ENCODE measurements at regions not wholly inside any gene's neighbourhood (a gene's known extent, or its start where the extent isn't known, plus 50 kb on each side); places are given as distances from the start of the nearest gene placed in this dataset.
"Not testable (repeated sequence)": the region's sequence is repeated elsewhere in the genome, so short reads cannot be mapped to it uniquely, and the experiment has no call there.

DNA sequence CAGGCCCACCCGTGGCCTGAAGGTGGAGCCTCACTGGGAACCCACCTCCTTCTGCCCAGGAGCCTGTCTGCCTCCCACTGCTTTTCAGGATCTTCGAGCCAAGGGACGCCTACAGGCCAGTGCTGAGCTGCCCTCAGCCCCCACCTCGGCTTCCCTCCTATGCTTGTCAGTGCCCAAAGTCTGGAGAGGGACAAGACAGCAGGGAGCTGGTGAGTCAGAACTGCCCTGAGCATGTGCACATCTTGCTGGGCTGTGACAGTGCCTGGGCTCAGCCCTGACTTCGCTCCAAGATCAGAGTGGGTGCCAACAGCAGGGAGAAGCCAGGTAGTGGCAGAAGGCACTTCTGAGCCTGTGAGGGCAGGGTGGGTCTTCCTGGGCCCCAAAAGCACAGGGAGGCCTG, 286.8 kb downstream of the AEBP2 start:
- no peak for DNase-seq

DNA sequence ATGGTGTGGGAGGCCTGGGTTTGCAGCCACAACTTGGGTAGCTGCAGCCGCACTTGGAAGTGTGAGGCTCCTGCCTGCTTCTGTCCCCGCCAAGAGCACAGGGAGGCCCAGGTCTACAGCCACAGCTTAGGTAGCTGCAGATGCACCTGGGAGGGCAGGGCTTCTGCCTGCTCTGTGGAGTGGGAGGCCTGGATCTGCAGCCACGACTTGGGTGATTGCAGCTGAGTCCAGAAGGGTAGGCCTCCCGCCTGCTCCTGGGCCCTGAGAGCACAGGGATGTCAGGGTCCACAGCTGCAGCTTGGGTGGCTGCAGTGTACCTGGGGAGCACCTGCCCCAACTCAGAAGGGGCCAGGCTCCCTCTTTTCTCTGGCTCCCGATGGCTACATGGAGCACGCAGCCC, 287.3 kb downstream of the AEBP2 start:
- DNase-seq, result no peak

DNA sequence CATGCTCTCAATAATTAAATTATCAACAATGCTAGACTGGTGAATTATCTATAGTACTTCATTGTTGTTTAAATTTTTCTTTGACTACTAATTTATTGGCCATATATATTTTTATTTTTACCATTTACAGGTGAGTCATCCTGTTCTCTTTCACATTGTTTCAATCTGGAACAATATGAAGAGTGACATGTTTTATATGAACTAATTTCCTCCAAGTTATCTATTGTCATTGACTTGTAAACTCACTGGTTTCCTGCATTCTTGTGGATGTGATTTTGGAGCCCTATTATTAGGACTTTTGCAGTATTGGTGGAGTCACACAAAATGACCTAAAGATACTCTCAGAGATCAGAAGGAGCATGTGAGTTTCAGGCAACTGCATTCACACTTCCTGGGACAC, 297.7 kb downstream of the AEBP2 start:
- no peak for DNase-seq

DNA sequence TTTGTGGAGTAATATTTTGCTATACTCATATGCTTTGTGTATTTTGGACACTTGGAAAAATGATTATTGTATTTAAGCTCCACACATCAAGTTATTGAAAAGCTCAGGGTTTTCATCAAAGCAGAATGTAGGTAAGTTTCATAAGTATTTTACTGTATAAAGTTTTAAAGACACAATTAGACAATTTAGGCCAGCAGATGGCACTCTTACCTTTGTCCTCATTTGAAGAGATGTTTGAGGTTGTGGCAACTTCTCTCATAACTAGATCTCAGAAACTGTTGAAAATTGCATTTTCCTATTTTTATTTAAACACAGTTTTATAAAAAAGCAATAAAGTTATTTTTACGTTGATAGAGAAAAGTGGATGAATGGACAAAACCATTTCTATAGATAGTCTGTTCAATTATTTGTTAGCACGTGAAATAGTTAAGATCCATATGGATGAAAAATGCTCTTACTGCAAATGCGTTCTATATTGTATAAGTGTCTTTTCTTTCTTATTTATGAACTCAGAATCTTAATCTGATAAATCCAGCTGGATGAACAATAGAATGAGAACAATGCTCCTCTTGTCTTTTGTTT, 300.0 kb downstream of the AEBP2 start:
- DNase-seq, result no peak

DNA sequence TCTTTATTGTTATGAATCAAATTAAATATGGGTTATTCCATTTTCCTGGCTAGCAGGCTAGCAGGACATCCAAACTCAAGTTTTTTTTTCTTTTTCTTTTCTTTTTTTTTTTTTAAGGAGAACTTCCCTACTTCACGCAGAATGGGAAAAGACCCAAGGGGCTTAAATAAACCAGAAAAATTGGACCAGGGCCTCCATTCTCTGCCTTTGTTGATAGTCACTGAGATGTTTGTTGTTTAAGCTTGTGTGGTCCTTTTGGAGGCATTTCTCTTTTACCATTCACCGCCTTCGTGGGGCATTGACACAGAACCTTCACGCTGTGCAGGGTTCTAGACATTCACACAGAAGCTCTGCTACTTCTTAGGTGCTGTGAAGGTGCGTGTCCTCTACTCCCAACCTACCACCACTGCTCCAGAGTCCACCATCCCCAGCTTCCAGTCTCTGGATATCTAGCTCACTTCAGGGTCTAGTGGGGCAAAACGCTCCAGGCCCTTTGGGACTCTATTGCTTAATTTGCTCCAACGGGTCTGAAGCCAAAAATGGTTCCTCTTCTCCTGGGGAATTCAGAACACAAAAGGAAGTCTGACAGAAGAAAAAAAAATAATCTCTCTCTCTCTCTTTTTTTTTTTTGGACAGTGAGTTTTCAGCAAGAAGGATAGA, 301.3 kb downstream of the AEBP2 start:
- no peak for DNase-seq

DNA sequence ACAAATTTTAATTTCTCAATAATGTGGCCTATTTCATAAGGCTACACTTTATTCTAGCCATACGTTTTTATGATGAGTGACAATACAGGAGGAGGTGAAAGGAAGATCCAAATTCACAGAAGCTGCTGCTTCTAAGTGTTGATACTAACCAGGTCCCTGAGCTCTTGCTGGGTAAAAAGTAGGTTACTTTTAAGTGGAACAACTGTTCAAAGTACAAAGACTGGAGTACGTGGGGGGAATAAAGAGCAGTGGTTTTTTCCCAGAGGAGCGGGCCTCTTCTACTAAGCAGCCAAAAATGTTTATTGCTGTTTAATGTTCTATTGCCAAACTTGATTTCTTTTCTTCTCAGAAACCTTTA, 301.8 kb downstream of the AEBP2 start:
- no peak for DNase-seq

DNA sequence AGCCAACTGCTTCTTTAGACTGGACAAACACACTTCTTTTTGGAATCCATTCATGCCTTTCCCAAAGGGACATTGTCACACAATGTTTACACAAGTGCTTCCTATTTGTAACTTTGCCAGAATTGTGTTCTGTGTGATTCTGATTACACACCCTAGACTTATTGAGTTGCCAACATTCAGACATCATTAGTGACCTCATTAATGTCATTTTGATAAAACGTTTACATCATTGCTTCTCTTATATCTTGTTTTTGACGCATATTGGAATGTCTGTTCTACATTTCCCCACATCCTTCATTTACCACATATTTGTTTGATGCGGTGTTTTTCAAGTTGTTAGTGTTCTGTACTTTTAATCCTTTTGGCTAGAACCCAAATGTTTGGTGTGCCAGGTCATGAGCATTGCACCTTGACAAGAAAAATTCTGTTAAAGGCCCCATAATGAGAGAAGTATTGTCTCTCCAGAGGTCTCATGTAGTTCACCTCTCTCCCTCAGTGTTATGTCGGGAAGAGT, 305.5 kb downstream of the AEBP2 start:
- DNase-seq, result no peak

DNA sequence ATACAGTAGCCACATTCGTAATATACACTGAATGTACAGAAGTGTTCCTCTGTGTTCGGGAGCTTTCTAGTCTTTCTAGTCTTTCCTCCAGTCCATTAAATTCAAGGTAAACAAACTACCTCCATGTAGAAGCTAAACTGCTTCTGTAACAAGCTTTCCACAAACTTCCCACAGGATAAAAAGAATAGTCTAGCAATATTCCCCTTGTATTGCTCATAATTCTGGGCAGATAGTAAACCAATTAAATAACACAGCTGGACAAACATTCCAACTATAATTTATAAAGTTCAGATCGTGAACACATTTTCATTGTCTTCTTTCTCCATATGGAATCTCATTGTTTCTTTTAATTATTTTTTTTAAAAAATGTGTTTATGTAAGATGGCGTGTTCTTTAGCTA, 307.2 kb downstream of the AEBP2 start:
- DNase-seq, result no peak

DNA sequence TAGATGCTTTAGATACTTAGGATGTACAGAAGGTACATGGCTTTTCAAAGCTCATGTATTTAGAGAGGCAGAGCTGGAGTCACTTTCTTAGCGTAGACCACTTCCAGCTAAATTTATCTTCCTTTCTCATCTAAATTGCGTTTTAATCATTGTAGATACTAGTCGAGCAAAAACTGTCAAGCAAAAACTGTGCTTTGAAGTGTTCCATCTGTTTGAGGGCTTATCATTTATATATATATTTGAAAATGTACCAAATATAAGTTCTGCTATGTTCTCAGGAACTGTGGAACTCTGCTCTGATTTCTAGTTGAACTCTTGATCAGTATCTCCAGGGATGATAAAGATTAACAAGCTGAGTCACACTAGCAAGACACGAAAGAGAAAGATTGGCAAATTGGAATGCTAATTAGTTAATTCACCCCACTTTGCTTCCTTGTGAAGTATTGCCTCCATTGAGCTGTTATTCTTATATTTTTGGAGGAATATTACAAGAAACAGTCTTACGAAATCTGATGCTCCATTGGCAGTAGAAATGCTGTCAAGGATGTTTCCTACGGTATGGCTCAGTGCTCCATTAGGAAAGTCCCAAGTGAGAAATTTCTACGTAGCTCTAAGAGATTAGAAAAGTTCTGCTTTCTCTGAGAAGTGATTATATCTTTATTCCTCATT, 310.7 kb downstream of the AEBP2 start:
- no peak for DNase-seq

DNA sequence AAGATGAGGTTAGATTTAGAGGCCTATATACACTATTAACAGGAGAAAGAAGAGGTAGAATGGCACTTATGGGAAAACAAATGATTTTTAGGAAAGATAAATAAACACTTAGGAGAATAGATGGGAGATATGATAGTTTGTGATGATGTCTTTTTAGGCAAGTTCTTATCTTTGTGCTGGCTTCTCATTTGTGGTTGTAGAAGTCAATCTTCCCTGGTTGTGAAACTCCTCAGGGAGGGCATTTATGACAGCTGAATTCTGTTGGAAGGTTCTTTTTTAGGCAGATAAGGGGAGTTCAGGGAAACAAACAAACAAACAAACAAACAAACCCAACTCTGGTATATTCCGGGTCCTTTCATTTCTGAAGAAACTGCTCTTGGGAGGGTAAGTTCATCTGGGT, 311.8 kb downstream of the AEBP2 start:
- DNase-seq, result no peak

DNA sequence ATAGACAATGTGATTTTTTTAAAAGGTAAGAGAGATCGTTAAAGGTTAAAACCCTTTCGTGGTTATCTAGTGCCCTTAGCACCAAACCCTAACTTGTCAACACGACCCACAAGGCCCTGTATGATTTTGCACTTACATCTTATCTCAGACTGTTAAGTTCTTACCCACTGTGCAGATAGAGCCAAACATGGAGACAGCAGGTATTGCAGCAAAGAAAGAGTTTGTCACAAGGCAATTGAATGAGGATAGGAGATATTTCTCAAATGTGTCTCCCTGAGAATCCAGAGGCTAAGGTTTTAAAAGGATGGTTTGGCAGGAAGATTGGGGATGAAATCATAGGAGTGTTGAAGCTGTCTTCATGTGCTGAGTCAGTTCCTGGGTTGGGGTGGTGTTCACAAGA, 313.4 kb downstream of the AEBP2 start:
- DNase-seq, result no peak

DNA sequence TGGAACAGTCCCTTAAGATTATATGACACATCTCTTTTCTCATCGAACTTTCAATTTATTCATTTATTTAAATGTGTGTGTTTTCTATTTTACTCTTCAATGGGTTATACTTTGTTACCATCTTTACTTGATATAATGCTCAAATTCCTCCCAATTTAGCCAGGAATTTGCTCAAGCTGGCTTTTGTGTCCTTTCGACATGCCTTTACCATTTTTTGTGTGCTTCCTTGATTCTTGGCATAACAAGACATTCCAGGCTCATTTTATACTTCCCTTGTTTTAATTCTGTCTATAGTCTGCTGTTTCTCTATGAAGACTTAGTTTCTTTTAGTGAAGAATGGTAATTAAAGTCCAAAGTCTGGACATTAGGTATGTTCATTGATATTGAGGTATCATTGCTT, 315.8 kb downstream of the AEBP2 start:
- no peak for DNase-seq

DNA sequence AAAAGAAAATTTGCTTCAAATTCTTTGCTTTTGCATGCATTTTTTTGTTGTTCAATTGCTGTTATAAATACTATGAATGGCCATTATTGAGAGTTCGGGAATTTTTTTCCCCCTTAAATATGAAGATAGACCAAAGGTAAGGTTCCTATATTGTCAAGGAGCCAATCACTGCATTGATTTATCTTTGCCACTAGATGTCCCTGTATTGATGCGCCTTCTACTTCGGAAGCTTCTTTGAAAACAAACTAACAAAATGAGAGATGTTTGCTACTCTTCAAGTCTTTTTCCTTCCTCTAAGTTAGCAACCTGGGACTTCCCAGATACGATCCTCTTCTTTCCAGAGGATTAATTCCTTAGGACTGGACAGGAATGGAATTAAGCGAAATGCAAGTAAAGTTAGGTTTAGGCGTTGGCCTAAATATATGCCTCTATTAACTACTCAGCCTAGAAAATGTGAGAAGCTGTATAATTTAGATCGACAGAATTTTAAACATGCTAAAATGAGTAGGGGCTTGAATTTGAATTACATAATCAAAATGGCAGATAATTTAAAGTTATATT, 318.1 kb downstream of the AEBP2 start:
- DNase-seq, result no peak

DNA sequence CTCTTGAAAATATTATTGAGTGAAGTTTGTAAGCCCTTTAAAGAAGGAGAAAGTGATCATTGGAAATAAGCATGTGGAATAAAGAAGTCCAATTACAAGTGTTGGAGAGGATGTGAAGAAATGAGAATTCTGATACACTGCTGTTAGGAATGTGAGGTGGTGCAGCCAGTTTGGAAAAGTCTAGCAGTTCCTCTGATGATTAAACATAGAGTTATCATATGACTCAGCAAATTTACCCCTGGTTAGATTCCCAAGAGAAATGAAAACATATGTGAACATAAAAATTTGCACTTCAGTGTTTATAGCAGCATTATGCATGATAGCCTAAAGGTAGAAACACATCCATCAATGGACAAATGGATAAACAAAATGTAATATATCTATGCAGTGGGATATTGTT, 319.9 kb downstream of the AEBP2 start:
- no peak for DNase-seq

DNA sequence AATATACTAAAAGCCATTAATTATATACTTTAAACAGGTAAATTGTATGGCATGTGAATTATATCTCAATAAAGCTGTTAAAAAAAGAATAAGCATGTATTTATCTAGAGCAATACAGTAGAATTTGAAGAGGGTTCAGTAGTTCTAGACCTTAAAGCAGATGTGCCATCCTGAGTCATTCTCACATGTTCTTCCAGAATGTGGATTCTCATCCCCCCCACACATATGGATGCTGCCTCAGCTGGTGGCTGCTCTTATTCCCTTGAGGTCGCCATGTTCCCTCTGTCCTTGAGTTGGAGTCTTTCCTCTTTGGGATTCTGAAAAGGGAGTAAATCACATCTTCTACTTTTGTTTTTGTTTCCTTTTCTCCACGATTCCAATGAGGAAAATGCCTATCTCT, 321.3 kb downstream of the AEBP2 start:
- DNase-seq, result no peak

DNA sequence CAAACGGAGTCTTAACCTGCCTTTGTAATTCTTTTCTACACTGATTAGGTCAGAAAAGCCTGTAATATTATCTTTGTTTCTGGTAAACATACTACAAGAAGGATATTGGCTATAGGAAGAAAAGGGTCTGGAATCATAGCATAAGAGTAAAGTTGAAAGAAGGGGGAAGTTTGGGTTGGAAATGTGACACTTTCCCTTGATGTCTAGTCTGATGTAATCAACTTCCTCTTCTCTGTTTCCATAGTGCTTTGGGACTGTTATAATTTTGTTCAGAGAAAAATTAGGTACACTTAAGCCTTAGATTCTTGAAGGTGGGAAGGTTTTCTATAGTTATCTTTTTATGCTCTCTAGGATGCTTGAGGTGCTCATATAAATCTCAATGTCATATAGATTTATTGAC, 322.2 kb downstream of the AEBP2 start:
- no peak for DNase-seq

DNA sequence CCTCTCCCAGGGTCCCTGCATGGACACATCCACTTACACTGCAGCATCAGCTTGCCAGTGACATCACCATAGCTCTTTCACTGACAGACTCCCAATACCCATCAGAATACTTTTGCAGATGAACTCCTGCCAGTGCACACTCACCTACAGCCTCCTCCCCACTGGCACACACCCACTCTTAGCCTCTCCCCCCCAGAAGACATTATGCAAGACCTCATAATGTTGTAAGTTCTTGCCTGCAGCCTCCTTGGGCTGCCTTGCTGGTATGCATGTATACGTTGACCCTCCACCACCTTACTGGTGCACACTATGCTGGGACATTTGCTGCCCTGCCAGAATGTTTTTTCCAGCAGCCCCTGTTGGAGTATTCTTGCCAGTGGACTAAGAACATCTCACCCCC, 324.2 kb downstream of the AEBP2 start:
- DNase-seq, result no peak

DNA sequence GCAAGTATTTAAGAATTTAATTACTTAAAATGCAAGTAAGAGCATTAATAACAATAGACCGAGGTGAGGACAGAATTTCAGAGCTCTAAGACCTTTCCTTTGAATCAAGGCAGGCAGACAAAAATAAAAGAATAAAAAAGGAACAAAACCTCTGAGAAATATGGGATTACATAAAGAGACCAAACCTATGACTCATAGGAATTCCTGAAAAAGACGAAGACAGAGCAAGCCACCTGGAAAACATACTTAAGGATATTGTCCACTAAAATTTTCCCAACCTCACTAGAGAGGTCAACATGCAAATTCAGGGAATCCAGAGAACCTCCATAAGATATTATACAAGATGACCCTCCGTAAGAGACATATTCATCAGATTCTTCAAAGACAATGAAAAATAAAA, 325.1 kb downstream of the AEBP2 start:
- no peak for DNase-seq

DNA sequence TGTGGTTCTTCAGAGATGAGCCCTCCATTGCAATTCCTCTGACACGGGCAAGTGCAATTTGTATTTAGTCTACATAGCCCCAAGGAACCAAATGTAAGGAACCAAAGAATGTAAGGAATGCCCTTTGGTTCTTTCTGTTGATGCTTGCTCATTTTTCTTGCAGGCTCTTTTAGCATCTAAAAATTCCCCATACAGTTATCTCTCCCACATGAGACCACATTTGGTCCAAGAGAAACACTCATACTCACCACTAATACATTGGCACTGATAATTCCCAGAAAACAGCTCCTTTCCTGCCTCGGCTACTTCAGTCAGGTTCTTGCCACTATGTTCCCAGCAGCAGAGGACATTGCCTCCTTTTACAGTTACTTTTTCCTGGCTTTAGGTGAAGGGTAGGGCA, 332.6 kb downstream of the AEBP2 start:
- no peak for DNase-seq

DNA sequence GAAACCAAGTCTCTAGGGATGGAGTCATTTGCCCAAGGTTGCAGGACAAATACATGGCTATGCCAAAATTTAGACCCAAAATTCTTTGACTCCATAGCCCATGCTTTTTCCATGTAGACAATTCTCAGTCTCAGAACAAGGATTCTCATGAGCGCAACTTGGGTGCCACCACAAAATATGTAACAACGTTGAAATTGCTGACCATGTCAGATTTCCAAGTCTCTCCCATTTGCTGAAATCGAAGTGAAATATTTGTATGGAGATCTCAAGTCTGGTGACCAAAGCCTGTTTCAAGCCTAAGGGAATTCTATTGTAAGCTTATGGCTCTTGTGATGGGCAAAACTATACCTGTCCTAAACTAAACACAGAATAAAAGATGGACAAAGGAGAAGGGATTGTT, 333.5 kb downstream of the AEBP2 start:
- no peak for DNase-seq

DNA sequence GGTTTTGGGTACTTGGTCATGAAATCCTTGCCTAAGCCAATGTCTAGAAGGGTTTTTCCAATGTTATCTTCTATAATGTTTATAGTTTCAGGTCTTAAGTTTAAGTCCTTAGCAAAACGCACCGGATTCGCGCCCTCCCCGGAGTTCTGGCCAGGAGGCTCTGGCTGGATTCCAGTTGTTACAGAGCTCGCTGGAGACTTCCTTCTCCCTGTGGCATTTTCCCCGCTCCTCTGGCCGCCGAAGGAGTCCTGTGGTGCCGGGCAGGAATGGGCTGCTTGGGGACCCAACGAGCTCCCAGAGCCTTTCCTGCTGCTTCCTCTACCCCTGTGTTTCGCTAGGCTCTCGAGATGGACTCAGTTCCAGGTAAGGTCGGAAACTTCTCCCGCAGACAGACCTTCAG, 335.9 kb downstream of the AEBP2 start:
- DNase-seq, result no peak

DNA sequence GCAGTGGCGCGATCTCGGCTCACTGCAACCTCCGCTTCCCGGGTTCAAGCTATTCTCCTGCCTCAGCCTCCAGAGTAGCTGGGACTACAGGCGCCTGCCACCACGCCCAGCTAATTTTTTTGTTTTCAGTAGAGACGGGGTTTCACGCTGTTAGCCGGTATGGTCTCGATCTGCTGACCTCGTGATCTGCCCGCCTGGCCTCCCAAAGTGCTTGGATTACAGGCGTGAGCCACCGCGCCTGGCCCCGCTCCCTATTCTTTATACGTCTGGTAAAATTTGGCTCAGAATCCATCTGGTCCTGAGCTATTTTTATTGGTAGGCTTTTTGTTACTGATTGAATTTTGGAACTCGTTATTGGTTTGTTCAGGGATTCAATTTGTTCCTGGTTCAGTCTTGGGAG, 336.7 kb downstream of the AEBP2 start:
- not testable (repeated sequence) for DNase-seq

DNA sequence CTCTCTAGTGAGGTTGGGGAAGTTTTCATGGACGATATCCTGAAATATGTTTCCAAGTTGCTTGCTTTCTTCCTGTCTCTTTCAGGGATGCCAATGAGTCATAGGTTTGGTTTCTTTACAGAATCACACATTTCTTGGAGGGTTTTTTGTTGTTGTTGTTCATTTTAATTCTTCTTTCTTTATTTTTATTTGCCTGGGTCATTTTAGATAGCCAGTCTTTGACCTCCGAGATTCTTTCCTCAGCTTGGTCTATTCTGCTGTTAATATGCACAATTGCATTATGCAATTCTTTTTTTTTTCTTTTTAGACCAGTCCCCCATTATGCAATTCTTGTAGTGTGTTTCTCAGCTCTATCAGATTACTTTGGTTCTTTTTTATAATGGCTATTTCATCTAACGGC, 338.9 kb downstream of the AEBP2 start:
- no peak for DNase-seq

DNA sequence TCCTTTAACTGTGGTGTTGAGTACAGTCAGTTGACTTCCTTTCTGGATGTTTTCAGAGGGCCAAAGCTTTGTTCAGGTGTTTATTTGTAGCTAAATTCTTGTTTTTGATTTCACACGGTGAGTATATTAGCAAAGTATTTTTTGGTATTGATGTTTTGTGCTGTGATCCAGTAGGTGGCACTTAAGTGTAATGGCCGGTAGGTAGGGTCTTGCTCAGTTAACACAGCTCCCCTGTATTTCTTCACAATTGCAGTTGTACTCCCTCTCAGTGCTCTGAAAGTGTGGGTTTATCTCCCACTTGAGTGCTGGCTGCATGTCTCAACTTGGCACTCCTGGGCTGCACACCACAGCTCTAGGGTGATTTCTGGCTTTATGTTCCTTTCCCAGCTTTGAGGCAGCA, 339.5 kb downstream of the AEBP2 start:
- DNase-seq, result no peak

Measured in DMS79 (cell line).